SK-N-SH (cell line): ENCODE measurements at regions not wholly inside any gene's neighbourhood (a gene's known extent, or its start where the extent isn't known, plus 50 kb on each side); places are given as distances from the start of the nearest gene placed in this dataset.
"Not testable (repeated sequence)": the region's sequence is repeated elsewhere in the genome, so short reads cannot be mapped to it uniquely, and the experiment has no call there.

ENCODE experiments used
- CTCF ChIA-PET: fragments of 300-600, 350-600 bp; formaldehyde crosslinking; extraction: SDS; loops from one replicate; lab custom pipeline; 2021; lab: Yijun Ruan, JAX
- POLR2A ChIA-PET: fragments of 350-600 bp; sonication (Branson Sonifier 250); formaldehyde crosslinking; extraction: SDS; loops from one replicate; lab custom pipeline; 2020; ENCODE audit warnings: antibody characterized with exemption, inconsistent platforms; lab: Yijun Ruan, JAX
- DNase-seq: peaks from one replicate; pipeline ENCODE4 v3.0.0; 2012
- H2AFZ ChIP-seq: fragments of 200-600 bp; sonication (generic); 2 replicates; pipeline ENCODE4 v1.8.1; 2016; ENCODE audit warnings: antibody characterized with exemption, mild to moderate bottlenecking, low read depth
- H3F3A ChIP-seq: fragments of 200-600 bp; sonication (generic); replicated peaks from 2 replicates; pipeline ENCODE3; 2016; ENCODE audit warnings: antibody characterized with exemption, mild to moderate bottlenecking; ENCODE audit not compliant: insufficient read depth
- H3K27ac ChIP-seq, 2 experiments: fragments of 200-500 bp in 1 of 2; fragments of 200-600 bp in 1 of 2; sonication (Bioruptor generic) in 1 of 2; sonication (generic), shearing (Covaris generic) in 1 of 2; 2 replicates each; pipeline versions ENCODE4 v1.5.1 to v1.6.1; 2014 to 2016; ENCODE audit warnings: low read depth in 2 of 2, inconsistent platforms in 1 of 2, low read length in 1 of 2, mild to moderate bottlenecking in 1 of 2, mixed read lengths in 1 of 2
- H3K27me3 ChIP-seq: fragments of 200-600 bp; sonication (generic), shearing (Covaris generic); 2 replicates; pipeline ENCODE4 v1.6.1; 2016; ENCODE audit warnings: mixed run types; ENCODE audit not compliant: insufficient read depth
- H3K36me3 ChIP-seq, 2 experiments: fragments of 200-500 bp in 1 of 2; fragments of 200-600 bp in 1 of 2; sonication (Bioruptor generic) in 1 of 2; sonication (generic) in 1 of 2; replicated peaks in 1 of 2; 2 replicates each; pipeline versions ENCODE3 to v1.5.1; 2014 to 2016; ENCODE audit warnings: low read length in 1 of 2, mild to moderate bottlenecking in 1 of 2; ENCODE audit not compliant: insufficient read depth in 2 of 2, control insufficient read depth in 1 of 2
- H3K4me1 ChIP-seq, 2 experiments: fragments of 200-500 bp in 1 of 2; fragments of 200-600 bp in 1 of 2; sonication (Bioruptor generic) in 1 of 2; sonication (generic), shearing (Covaris generic) in 1 of 2; 2 replicates each; pipeline versions ENCODE4 v1.5.1 to v1.6.1; 2014 to 2016; ENCODE audit warnings: low read depth in 1 of 2, low read length in 1 of 2, mixed run types in 1 of 2; ENCODE audit not compliant: insufficient read depth in 2 of 2, control insufficient read depth in 1 of 2
- H3K4me2 ChIP-seq: fragments of 200-600 bp; sonication (generic), shearing (Covaris generic); 2 replicates; pipeline ENCODE4 v1.6.1; 2017; ENCODE audit warnings: mixed run types
- H3K4me3 ChIP-seq, 2 experiments: fragments of 200-500 bp in 1 of 2; fragments of 200-600 bp in 1 of 2; sonication (Bioruptor generic) in 1 of 2; sonication (generic), shearing (Covaris generic) in 1 of 2; 2 replicates each; pipeline versions ENCODE4 v1.5.1 to v1.8.1; 2014 to 2016; ENCODE audit warnings: low read depth in 2 of 2, inconsistent platforms in 1 of 2, low read length in 1 of 2, mild to moderate bottlenecking in 1 of 2, mixed read lengths in 1 of 2, moderate library complexity in 1 of 2
- H3K79me2 ChIP-seq: fragments of 200-600 bp; sonication (generic); 2 replicates; pipeline ENCODE4 v1.8.1; 2017; ENCODE audit warnings: mild to moderate bottlenecking; ENCODE audit not compliant: insufficient read depth
- H3K9ac ChIP-seq: fragments of 200-600 bp; sonication (generic); 2 replicates; pipeline ENCODE4 v1.6.1; 2017; ENCODE audit warnings: mixed run types
- H3K9me2 ChIP-seq: fragments of 200-600 bp; sonication (generic); 2 replicates; pipeline ENCODE4 v1.6.1; 2017; ENCODE audit warnings: mixed run types
- H3K9me3 ChIP-seq: fragments of 200-600 bp; sonication (generic); 2 replicates; pipeline ENCODE4 v1.6.1; 2017; ENCODE audit warnings: mixed run types, mild to moderate bottlenecking, moderate library complexity
- H4K20me1 ChIP-seq: fragments of 200-600 bp; sonication (generic); 2 replicates; pipeline ENCODE4 v1.6.1; 2017; ENCODE audit warnings: mild to moderate bottlenecking, mixed run types; ENCODE audit not compliant: insufficient read depth
- WGBS: methylation state at CpG from one replicate; pipeline ENCODE4 v1.1.6; 2017; ENCODE audit warnings: low lambda C conversion rate; 5-methylcytosine and 5-hydroxymethylcytosine counted together
- TF ChIP-seq, protein P1 (sequence below): fragments of 200-600 bp; sonication (generic); IDR thresholded peaks from 2 replicates; pipeline ENCODE4 v1.6.1; 2017; ENCODE audit warnings: antibody characterized with exemption, mild to moderate bottlenecking, moderate library complexity

DNA sequence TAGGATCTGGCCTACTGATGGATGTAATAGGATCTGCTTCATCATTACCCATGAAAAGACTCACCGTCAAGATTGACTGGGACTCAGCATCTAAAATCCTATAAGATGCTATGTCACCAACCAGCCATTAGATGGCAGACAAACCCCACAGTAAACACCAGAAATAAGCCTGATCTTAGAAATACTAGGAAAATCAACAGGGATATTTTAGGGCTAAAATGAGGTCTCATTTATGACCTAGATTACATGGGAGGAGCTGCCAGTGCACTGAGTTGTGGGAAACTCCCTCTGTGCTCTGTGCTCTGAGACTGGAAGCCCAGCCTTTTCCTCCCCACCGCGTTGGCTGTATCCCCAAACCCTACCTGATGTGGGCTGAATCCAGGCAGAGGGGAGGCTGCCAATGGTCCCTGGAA, 1335.8 kb downstream of the RPIA start:
- H3K9me2 ChIP-seq, H3K4me1 ChIP-seq, H3K9me3 ChIP-seq, H3K79me2 ChIP-seq, H3K27me3 ChIP-seq, DNase-seq, H4K20me1 ChIP-seq, H3K27ac ChIP-seq, H3K4me2 ChIP-seq, H3K4me3 ChIP-seq, H3F3A ChIP-seq, H3K36me3 ChIP-seq, CTCF ChIA-PET, H2AFZ ChIP-seq, H3K9ac ChIP-seq, POLR2A ChIA-PET: not testable (repeated sequence)
- 1% methylated on average over 3 of the region's 3 CpGs for WGBS
- TF ChIP-seq, protein P1, sequence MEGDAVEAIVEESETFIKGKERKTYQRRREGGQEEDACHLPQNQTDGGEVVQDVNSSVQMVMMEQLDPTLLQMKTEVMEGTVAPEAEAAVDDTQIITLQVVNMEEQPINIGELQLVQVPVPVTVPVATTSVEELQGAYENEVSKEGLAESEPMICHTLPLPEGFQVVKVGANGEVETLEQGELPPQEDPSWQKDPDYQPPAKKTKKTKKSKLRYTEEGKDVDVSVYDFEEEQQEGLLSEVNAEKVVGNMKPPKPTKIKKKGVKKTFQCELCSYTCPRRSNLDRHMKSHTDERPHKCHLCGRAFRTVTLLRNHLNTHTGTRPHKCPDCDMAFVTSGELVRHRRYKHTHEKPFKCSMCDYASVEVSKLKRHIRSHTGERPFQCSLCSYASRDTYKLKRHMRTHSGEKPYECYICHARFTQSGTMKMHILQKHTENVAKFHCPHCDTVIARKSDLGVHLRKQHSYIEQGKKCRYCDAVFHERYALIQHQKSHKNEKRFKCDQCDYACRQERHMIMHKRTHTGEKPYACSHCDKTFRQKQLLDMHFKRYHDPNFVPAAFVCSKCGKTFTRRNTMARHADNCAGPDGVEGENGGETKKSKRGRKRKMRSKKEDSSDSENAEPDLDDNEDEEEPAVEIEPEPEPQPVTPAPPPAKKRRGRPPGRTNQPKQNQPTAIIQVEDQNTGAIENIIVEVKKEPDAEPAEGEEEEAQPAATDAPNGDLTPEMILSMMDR: peak; percentile 43

DNA sequence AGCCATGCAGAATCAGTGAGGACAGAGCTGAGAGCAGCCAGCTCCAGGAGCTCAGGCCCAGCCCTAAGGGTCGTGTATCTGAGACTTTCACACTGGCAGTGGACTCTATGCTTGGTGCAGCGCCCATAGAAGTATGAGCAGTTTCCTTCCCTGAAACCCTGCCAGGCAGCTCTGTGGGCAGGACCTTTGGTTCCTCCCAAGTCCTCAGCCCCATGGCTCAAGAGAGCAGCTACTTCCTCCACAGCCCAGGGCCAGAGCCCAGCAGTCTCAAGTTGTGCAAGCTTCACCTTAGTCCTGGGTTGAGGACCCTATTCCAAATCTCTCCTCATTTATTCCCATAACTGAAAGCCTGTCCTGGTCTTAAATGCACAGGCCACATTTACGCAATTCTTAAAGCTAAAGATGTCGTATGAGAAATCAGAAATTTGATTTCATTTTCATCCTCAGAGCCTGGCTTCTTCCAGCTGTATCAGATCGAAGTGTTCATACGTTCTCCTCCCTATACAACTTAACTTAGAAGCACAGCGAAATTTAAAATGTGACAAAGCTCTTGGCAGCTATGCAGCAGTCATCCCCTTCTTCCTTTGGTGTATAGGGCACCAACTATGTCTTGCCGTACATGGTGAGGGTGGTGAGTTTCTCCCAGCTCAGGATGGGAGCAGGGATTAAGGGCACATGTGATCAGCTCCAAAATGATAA, 1337.1 kb downstream of the RPIA start:
- H3K27me3 ChIP-seq, POLR2A ChIA-PET, H3F3A ChIP-seq, H3K4me2 ChIP-seq, H3K36me3 ChIP-seq, H4K20me1 ChIP-seq, DNase-seq, H2AFZ ChIP-seq, H3K9me3 ChIP-seq, H3K9me2 ChIP-seq, H3K4me3 ChIP-seq, H3K4me1 ChIP-seq, H3K79me2 ChIP-seq, H3K9ac ChIP-seq, H3K27ac ChIP-seq, CTCF ChIA-PET: not testable (repeated sequence)
- WGBS: under 1% methylated on average over 6 of the region's 8 CpGs

DNA sequence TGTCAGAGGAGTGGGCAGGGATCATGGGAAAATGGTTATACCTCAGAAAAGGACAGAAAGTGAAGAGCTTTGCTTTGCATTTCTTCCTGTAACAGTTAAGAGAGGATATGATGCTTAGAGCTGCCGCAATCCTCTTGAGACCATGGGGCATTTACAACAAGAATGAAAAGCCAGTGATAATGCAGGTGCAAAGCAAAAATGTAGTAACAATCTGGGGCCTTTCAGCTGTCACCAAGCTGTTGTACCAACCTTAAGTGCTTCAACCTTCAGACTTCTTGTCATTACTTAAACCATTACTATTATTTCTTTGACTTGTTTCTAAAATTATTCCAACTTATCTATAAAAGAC, 1337.6 kb downstream of the RPIA start:
- H3K9me2 ChIP-seq, H4K20me1 ChIP-seq, H3K4me1 ChIP-seq, H3F3A ChIP-seq, H3K36me3 ChIP-seq, CTCF ChIA-PET, DNase-seq, H3K9me3 ChIP-seq, H3K4me3 ChIP-seq, H3K27me3 ChIP-seq, H3K4me2 ChIP-seq, POLR2A ChIA-PET, H3K79me2 ChIP-seq, H2AFZ ChIP-seq, H3K9ac ChIP-seq, H3K27ac ChIP-seq: not testable (repeated sequence)
- WGBS: 0% methylated on average over 1 of the region's 1 CpG

DNA sequence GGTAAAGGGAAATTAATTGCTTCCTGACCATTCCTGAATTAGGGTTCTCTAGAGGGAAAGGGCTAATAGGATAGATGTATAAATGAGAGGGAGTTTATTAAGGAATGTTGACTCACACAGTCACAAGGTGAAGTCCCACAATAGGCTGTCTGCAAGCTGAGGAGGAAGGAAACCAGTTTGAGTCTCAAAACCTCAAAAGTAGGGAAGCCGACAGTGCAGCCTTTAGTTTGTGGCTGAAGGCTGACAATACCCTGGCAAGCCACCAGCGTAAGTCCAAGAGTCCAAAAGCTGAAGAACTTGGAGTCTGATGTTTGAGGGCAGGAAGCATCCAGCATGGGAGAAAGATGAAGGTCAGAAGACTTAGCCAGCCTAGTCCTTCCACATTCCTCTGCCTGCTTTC, 1340.8 kb downstream of the RPIA start:
- H3K9me2 ChIP-seq, H3K9ac ChIP-seq, H3K4me3 ChIP-seq, H3K4me1 ChIP-seq, H3K27ac ChIP-seq, H3K79me2 ChIP-seq, DNase-seq, CTCF ChIA-PET, H4K20me1 ChIP-seq, H2AFZ ChIP-seq, H3F3A ChIP-seq, H3K4me2 ChIP-seq, H3K27me3 ChIP-seq, POLR2A ChIA-PET, H3K9me3 ChIP-seq, H3K36me3 ChIP-seq: not testable (repeated sequence)
- 0% methylated on average over 2 of the region's 2 CpGs for WGBS

DNA sequence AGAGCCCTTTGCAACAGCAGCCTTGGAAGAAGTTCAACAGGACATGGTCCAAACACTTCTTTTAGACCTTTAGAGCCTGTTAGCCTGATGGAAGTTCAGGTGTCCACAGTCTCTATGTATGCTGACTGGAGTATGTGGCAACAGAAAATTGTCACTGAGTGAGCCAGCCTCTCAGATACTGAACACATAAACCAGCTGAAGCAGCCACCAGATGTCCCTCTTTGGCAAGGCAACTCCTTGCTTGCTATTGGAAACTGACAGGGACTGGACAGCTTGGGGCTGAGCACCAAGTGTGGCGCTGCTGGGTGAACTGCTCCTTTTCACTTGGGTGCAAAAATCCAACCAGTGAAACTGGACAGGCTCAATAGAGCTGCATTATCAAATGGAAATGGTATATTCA, 1344.9 kb downstream of the RPIA start:
- H3K9ac ChIP-seq, CTCF ChIA-PET, H3K4me3 ChIP-seq, DNase-seq, H3K9me3 ChIP-seq, H2AFZ ChIP-seq, H3K4me2 ChIP-seq, POLR2A ChIA-PET, H3K4me1 ChIP-seq, H3K36me3 ChIP-seq, H3K9me2 ChIP-seq, H4K20me1 ChIP-seq, H3K27me3 ChIP-seq, H3F3A ChIP-seq, H3K27ac ChIP-seq, H3K79me2 ChIP-seq: not testable (repeated sequence)
- 0% methylated on average over 1 of the region's 1 CpG for WGBS

DNA sequence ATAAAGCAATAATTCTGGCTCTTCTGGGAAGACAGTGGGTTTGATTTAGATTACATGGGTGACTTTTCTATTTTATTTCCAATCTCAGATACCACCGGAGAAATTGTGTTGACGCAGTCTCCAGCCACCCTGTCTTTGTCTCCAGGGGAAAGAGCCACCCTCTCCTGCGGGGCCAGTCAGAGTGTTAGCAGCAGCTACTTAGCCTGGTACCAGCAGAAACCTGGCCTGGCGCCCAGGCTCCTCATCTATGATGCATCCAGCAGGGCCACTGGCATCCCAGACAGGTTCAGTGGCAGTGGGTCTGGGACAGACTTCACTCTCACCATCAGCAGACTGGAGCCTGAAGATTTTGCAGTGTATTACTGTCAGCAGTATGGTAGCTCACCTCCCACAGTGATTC, 1347.6 kb downstream of the RPIA start:
- H3K27me3 ChIP-seq, H3K9me2 ChIP-seq, H3K4me2 ChIP-seq, H3K4me3 ChIP-seq, H3K4me1 ChIP-seq, H3F3A ChIP-seq, DNase-seq, H3K36me3 ChIP-seq, H3K27ac ChIP-seq, CTCF ChIA-PET, H2AFZ ChIP-seq, H3K9me3 ChIP-seq, H4K20me1 ChIP-seq, H3K9ac ChIP-seq, H3K79me2 ChIP-seq, POLR2A ChIA-PET: not testable (repeated sequence)
- 9% methylated on average over 4 of the region's 4 CpGs for WGBS
